Cardiac fibroblast (primary cell): ENCODE measurements at regions not wholly inside any gene's neighbourhood (a gene's known extent, or its start where the extent isn't known, plus 50 kb on each side); places are given as distances from the start of the nearest gene placed in this dataset.
A peak's percentile ranks its signal among the peaks of the same experiment; 100 is the strongest.

Source experiments
- DNase-seq, 2 donors: peaks; one replicate each; pipeline versions ENCODE4 v3.0.0 to v3.0.0-alpha.2; 2010; ENCODE audit warnings: low read depth in 2 of 2
- H3K4me3 ChIP-seq, 2 donors: replicated peaks in 1 of 2; 1 replicate in 1 of 2; 2 replicates in 1 of 2; pipeline ENCODE4 v1.5.1; 2011; ENCODE audit warnings: low read depth in 2 of 2, low read length in 2 of 2, mild to moderate bottlenecking in 2 of 2, moderate library complexity in 1 of 2
- TF ChIP-seq, protein P1 (sequence below): IDR thresholded peaks from one replicate; pipeline ENCODE4 v1.5.1; 2011; ENCODE audit warnings: low read depth, mild to moderate bottlenecking, low read length, inconsistent platforms

GRCh38 chr3:72591522-72592421 is 256.5 kb downstream of the SHQ1 start:
- peak; percentile 45 to 80 for DNase-seq
- TF ChIP-seq, protein P1, sequence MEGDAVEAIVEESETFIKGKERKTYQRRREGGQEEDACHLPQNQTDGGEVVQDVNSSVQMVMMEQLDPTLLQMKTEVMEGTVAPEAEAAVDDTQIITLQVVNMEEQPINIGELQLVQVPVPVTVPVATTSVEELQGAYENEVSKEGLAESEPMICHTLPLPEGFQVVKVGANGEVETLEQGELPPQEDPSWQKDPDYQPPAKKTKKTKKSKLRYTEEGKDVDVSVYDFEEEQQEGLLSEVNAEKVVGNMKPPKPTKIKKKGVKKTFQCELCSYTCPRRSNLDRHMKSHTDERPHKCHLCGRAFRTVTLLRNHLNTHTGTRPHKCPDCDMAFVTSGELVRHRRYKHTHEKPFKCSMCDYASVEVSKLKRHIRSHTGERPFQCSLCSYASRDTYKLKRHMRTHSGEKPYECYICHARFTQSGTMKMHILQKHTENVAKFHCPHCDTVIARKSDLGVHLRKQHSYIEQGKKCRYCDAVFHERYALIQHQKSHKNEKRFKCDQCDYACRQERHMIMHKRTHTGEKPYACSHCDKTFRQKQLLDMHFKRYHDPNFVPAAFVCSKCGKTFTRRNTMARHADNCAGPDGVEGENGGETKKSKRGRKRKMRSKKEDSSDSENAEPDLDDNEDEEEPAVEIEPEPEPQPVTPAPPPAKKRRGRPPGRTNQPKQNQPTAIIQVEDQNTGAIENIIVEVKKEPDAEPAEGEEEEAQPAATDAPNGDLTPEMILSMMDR, result no peak
- H3K4me3 ChIP-seq, result no peak overlapping the region

DNA sequence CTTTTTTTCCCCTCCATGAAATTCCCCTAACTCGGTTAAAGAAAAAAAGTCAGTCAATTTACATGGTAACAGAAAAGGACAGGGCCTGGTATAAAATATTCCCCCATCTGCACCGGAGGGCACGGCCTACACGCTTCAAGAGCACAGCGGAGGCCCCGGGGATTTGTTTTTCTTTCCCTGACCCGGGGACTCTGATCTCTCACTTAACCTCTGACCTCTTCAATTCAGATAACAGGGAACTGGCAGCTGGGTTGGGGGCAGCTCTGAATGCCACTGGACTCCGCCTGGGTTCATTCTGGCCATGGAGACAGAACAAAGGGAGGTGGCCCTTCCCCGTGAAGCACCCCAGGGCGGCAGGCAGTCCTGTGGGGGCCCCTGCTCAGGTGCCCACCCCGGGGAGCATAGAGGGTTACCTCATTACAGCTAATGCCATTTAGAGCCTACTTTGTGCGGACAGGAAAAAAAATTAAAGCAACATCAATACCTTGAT is 257.5 kb downstream of the SHQ1 start:
- DNase-seq, result no peak
- TF ChIP-seq, protein P1, result no peak
- H3K4me3 ChIP-seq, result no peak overlapping the region

GRCh38 chr3:72587282-72587681 is 261.0 kb downstream of the SHQ1 start:
- TF ChIP-seq, protein P1, result no peak
- DNase-seq, result no peak

DNA sequence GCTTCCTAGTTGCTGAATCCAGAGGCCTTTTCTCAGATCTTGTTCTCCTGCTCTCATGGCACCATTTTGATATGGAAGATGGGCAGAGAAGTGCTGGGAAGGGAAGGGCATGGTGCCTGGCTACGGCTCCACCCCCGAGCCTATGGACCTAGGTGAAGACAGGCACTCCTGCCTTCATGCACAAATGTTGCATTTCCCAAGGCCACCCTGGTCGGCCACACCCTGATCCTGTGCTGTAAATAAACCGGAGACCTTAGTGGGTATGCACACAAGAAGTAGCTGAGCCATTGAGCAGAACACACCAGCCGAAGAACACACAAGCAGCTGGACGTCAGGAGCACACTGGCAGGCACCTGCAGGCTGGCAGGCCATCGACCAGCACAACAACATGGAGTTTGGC is 261.6 kb downstream of the SHQ1 start:
- no peak overlapping the region for H3K4me3 ChIP-seq
- TF ChIP-seq, protein P1, result no peak
- DNase-seq, result no peak

More at GRCh38 chr3:72587282-72587681, 261.0 kb downstream of the SHQ1 start:
- no peak overlapping the region for H3K4me3 ChIP-seq

DNA sequence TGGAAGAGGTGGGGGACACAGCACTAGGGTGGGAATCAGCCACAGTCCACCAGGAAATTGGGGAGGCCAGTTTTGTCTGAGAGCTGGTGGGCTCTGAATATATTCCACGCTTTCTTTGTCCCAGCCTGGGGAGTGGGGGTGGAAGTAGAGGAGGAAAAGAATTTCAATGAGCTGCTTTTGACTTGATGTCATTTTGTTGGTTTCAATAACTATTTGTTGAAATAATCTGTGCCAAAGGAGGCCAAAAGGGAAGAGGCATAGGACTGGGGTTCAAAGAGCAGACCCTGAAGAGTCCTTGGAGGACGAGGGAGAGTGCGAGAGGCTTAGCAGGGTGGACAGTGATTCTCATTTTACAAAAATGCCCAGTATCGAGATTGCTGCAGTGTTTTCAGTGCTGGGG is 262.3 kb downstream of the SHQ1 start:
- no peak for DNase-seq
- TF ChIP-seq, protein P1, result no peak
- no peak overlapping the region for H3K4me3 ChIP-seq

- DNase-seq, result no peak
- TF ChIP-seq, protein P1, result no peak
- no peak overlapping the region for H3K4me3 ChIP-seq
Observed at GRCh38 chr3:72584262-72584661, 264.0 kb downstream of the SHQ1 start.
